ENCODE measurements at regions not wholly inside any gene's neighbourhood (a gene's known extent, or its start where the extent isn't known, plus 50 kb on each side); places are given as distances from the start of the nearest gene placed in this dataset.

- DNase-seq (ENCODE audit: low spot score): peak; percentile 80
These were observed 230.4 kb upstream of the AGAP1 start for GRCh38 chr2:235263205-235264120.

GRCh38 chr2:235264121-235264493 is 229.7 kb upstream of the AGAP1 start:
- no peak for DNase-seq (ENCODE audit: low spot score)

GRCh38 chr2:235264512-235264911 is 229.3 kb upstream of the AGAP1 start:
- DNase-seq (ENCODE audit: low spot score): peak; percentile 41

- no peak for DNase-seq (ENCODE audit: low spot score)
These were observed 228.4 kb upstream of the AGAP1 start for GRCh38 chr2:235265348-235265965.

- no peak for DNase-seq (ENCODE audit: low spot score)
These were observed 226.6 kb upstream of the AGAP1 start for GRCh38 chr2:235267251-235267650.

GRCh38 chr2:235268535-235268934 is 225.3 kb upstream of the AGAP1 start:
- DNase-seq (ENCODE audit: low spot score): no peak

GRCh38 chr2:235270291-235270690 is 223.6 kb upstream of the AGAP1 start:
- DNase-seq (ENCODE audit: low spot score): no peak

GRCh38 chr2:235270956-235271355 is 222.9 kb upstream of the AGAP1 start:
- DNase-seq (ENCODE audit: low spot score): no peak

GRCh38 chr2:235271936-235272335 is 221.9 kb upstream of the AGAP1 start:
- DNase-seq (ENCODE audit: low spot score): no peak

- DNase-seq (ENCODE audit: low spot score): no peak
These were observed 219.8 kb upstream of the AGAP1 start for GRCh38 chr2:235274023-235274422.

- DNase-seq (ENCODE audit: low spot score): no peak
These were observed 216.4 kb upstream of the AGAP1 start for GRCh38 chr2:235277485-235277884.

- no peak for DNase-seq (ENCODE audit: low spot score)
These were observed 215.0 kb upstream of the AGAP1 start for GRCh38 chr2:235278771-235279355.

- DNase-seq (ENCODE audit: low spot score): no peak
These were observed 213.9 kb upstream of the AGAP1 start for GRCh38 chr2:235279965-235280364.

GRCh38 chr2:235283246-235283645 is 210.6 kb upstream of the AGAP1 start:
- no peak for DNase-seq (ENCODE audit: low spot score)

GRCh38 chr2:235286622-235287374 is 207.0 kb upstream of the AGAP1 start:
- DNase-seq (ENCODE audit: low spot score): no peak

- DNase-seq (ENCODE audit: low spot score): no peak
These were observed 206.5 kb upstream of the AGAP1 start for GRCh38 chr2:235287375-235287733.

- DNase-seq (ENCODE audit: low spot score): no peak
These were observed 202.4 kb upstream of the AGAP1 start for GRCh38 chr2:235291461-235291860.

- DNase-seq (ENCODE audit: low spot score): no peak
These were observed 200.8 kb upstream of the AGAP1 start for GRCh38 chr2:235293061-235293460.

GRCh38 chr2:235295831-235296230 is 198.0 kb upstream of the AGAP1 start:
- no peak for DNase-seq (ENCODE audit: low spot score)

- no peak for DNase-seq (ENCODE audit: low spot score)
These were observed 193.3 kb upstream of the AGAP1 start for GRCh38 chr2:235300368-235301201.

Measured in mucosa of gallbladder (tissue), 1 donor.